Right atrium auricular region (tissue), 2 donors: ENCODE measurements at regions not wholly inside any gene's neighbourhood (a gene's known extent, or its start where the extent isn't known, plus 50 kb on each side); places are given as distances from the start of the nearest gene placed in this dataset.

ENCODE experiments used
- DNase-seq: peaks from one replicate; pipeline ENCODE4 v3.0.0-alpha.2; 2019; ENCODE audit warnings: low spot score
- H3K27ac ChIP-seq, 2 donors: fragments of 200-600 bp; sonication (generic); 1 replicate in 1 of 2; 2 replicates in 1 of 2; pipeline ENCODE4 v1.5.1; 2016 to 2019
- H3K27me3 ChIP-seq, 2 donors: fragments of 200-600 bp; sonication (generic); one replicate each; pipeline versions ENCODE4 v1.5.1 to v1.6.0; 2017 to 2019
- H3K36me3 ChIP-seq: fragments of 200-600 bp; sonication (generic); one replicate; pipeline ENCODE4 v1.5.1; 2016
- H3K4me1 ChIP-seq, 2 donors: fragments of 200-600 bp; sonication (generic); one replicate each; pipeline versions ENCODE4 v1.5.1 to v1.6.0; 2017 to 2019
- H3K4me3 ChIP-seq, 2 donors: fragments of 200-600 bp; sonication (generic); 1 replicate in 1 of 2; 2 replicates in 1 of 2; pipeline ENCODE4 v1.5.1; 2017 to 2019; ENCODE audit warnings: mild to moderate bottlenecking in 1 of 2, moderate library complexity in 1 of 2
- H3K9me3 ChIP-seq, 2 donors: fragments of 200-600 bp; sonication (generic); one replicate each; pipeline ENCODE4 v1.5.1; 2019
- TF ChIP-seq, protein P1 (sequence below), 2 donors: fragments of 200-600 bp; sonication (generic); IDR thresholded peaks; one replicate each; pipeline ENCODE4 v1.5.1; 2019; ENCODE audit warnings: antibody characterized with exemption in 2 of 2

- no peak for DNase-seq
- Histone ChIP-seq H3K4me1 (no peaks in the 10 kb centered on the region), H3K36me3 (no peaks in the 10 kb centered on the region), H3K27me3 (no peaks in the 10 kb centered on the region), H3K4me3 (no peak overlapping the region), H3K9me3 (peaks cover 0 to 20% of the 10 kb centered on the region in 2 donors), H3K27ac (no peak overlapping the region)
- TF ChIP-seq, protein P1, sequence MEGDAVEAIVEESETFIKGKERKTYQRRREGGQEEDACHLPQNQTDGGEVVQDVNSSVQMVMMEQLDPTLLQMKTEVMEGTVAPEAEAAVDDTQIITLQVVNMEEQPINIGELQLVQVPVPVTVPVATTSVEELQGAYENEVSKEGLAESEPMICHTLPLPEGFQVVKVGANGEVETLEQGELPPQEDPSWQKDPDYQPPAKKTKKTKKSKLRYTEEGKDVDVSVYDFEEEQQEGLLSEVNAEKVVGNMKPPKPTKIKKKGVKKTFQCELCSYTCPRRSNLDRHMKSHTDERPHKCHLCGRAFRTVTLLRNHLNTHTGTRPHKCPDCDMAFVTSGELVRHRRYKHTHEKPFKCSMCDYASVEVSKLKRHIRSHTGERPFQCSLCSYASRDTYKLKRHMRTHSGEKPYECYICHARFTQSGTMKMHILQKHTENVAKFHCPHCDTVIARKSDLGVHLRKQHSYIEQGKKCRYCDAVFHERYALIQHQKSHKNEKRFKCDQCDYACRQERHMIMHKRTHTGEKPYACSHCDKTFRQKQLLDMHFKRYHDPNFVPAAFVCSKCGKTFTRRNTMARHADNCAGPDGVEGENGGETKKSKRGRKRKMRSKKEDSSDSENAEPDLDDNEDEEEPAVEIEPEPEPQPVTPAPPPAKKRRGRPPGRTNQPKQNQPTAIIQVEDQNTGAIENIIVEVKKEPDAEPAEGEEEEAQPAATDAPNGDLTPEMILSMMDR (IDR thresholded peaks at IDR 0.05), result no peak
These were observed 158.7 kb upstream of the SPRED1 start for GRCh38 chr15:38093931-38094330.

- no peaks in the 10 kb centered on the region for H3K4me1 ChIP-seq
- H3K4me3 ChIP-seq, result no peak overlapping the region
- H3K27ac ChIP-seq, result no peak overlapping the region
- TF ChIP-seq, protein P1 (IDR thresholded peaks at IDR 0.05), result no peak
- H3K9me3 ChIP-seq, result peaks cover 0 to 3% of the 10 kb centered on the region in 2 donors
- H3K36me3 ChIP-seq, result no peaks in the 10 kb centered on the region
- DNase-seq, result no peak
- H3K27me3 ChIP-seq, result no peaks in the 10 kb centered on the region
These were observed 149.7 kb upstream of the SPRED1 start for GRCh38 chr15:38102972-38103371.

DNA sequence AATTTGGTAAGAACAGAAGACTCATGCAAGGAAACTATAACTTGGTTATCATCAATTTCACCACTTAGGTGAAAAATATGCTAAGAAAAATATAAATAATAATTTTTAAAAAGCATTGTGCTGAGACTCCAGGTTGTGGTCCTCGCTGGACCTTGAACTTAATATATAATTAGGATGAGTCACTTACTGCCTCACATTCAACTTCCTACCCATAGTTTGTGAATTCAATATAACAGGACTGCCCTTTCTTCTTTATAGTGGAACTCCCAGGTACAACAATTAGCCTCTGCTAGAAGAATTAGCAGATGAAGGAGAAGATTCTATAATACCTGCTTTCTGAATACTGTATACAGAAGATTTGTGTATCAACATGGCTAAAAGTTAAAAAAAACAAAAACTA is 149.1 kb upstream of the SPRED1 start:
- no peaks in the 10 kb centered on the region for H3K4me1 ChIP-seq
- DNase-seq, result no peak
- no peaks in the 10 kb centered on the region for H3K36me3 ChIP-seq
- no peak overlapping the region for H3K27ac ChIP-seq
- H3K27me3 ChIP-seq, result no peaks in the 10 kb centered on the region
- no peaks in the 10 kb centered on the region for H3K9me3 ChIP-seq
- TF ChIP-seq, protein P1 (IDR thresholded peaks at IDR 0.05), result no peak
- no peak overlapping the region for H3K4me3 ChIP-seq

DNA sequence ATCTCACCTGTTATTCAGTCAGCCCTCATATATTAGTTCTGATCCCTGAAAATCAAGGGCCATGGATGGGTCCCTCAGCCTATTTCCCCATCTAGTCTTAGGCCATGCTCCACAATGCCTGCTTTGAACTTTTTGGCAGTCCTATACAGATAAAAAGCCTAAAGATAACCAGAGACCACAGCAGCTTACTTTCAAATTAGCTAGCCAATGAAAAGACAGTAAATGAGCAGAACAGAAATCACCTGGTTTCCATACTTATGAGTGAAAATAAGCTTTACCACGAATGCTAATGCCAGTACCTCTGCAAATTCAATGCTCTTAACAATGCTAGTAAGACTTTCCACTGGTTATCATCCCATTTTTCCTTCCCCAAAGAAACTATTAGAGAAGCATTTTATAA is 141.6 kb upstream of the SPRED1 start:
- H3K4me1 ChIP-seq, result no peaks in the 10 kb centered on the region
- no peaks in the 10 kb centered on the region for H3K9me3 ChIP-seq
- DNase-seq, result no peak
- no peak overlapping the region for H3K27ac ChIP-seq
- H3K27me3 ChIP-seq, result no peaks in the 10 kb centered on the region
- H3K4me3 ChIP-seq, result no peak overlapping the region
- H3K36me3 ChIP-seq, result no peaks in the 10 kb centered on the region
- TF ChIP-seq, protein P1 (IDR thresholded peaks at IDR 0.05), result no peak

DNA sequence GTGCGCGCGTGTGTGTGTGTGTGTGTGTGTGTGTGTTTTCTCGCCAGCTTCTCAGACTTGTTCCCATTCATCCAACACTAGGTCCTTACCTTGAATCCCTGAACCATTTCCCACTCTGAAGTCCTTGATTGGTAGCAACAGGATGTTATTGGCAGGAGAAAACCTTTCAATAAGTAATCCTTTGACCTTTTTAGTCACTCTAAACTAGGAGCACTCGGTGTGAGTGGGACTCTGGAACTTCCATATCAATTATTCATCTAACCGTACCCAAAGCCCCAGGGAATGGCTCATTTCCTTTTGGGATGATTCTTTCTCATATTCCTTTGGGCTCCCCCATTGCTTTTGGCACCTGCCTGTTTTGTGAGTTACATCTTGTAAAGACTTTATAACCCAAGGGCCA is 140.2 kb upstream of the SPRED1 start:
- TF ChIP-seq, protein P1 (IDR thresholded peaks at IDR 0.05), result no peak
- DNase-seq, result no peak
- H3K27me3 ChIP-seq, result no peaks in the 10 kb centered on the region
- H3K4me3 ChIP-seq, result no peak overlapping the region
- no peaks in the 10 kb centered on the region for H3K4me1 ChIP-seq
- H3K9me3 ChIP-seq, result no peaks in the 10 kb centered on the region
- no peaks in the 10 kb centered on the region for H3K36me3 ChIP-seq
- no peak overlapping the region for H3K27ac ChIP-seq

- TF ChIP-seq, protein P1 (IDR thresholded peaks at IDR 0.05), result no peak
- Histone ChIP-seq H3K4me3 (no peak overlapping the region), H3K4me1 (no peaks in the 10 kb centered on the region), H3K9me3 (no peaks in the 10 kb centered on the region), H3K27me3 (no peaks in the 10 kb centered on the region), H3K27ac (no peak overlapping the region), H3K36me3 (no peaks in the 10 kb centered on the region)
- no peak for DNase-seq
These were observed 137.5 kb upstream of the SPRED1 start for GRCh38 chr15:38115121-38115520.
